GM23248 (cell line): ENCODE measurements at regions not wholly inside any gene's neighbourhood (a gene's known extent, or its start where the extent isn't known, plus 50 kb on each side); places are given as distances from the start of the nearest gene placed in this dataset.

ENCODE experiments used
- EZH2 ChIP-seq: fragments of 200-600 bp; sonication (generic); IDR thresholded peaks from 2 replicates; pipeline ENCODE4 v1.6.1; 2018; ENCODE audit warnings: antibody characterized with exemption, mild to moderate bottlenecking; ENCODE audit not compliant: insufficient read depth, poor library complexity, severe bottlenecking
- EZH2phosphoT487 ChIP-seq: fragments of 200-600 bp; sonication (generic); IDR thresholded peaks from 2 replicates; pipeline ENCODE4 v1.6.1; 2018; ENCODE audit warnings: antibody characterized with exemption, moderate library complexity, mild to moderate bottlenecking, low read depth; ENCODE audit not compliant: insufficient read depth

DNA sequence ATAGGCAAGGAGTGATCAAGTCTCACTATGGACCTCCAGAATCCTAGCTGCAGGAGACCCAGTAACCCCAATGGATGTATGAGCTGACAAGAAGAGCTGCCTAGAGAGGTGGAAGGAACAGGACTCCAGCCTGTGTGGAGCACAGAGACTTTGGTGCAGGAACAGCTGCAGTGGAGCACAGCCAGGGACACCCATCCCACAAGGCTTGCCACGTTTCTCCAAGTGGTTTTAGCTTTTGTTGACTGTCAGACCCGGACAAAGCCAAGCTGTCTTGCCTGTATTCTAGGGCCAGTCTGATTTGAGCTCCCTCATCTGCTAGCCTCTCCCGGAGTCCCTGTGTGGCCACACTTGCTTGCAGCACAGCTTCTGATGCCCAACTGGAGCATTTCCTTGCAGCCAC lies 224.7 kb downstream of the CHRM2 start:
- TF ChIP-seq EZH2 (no peak), EZH2phosphoT487 (no peak)
